Erythroblast (primary cell): ENCODE measurements at regions not wholly inside any gene's neighbourhood (a gene's known extent, or its start where the extent isn't known, plus 50 kb on each side); places are given as distances from the start of the nearest gene placed in this dataset.

Experiments
- GATA1 ChIP-seq: IDR thresholded peaks from 2 replicates; pipeline ENCODE4 v1.6.1; 2011; ENCODE audit warnings: low read depth, mild to moderate bottlenecking, control low read depth, low read length, moderate library complexity
- POLR2A ChIP-seq: IDR thresholded peaks from 2 replicates; pipeline ENCODE4 v1.6.1; 2011; ENCODE audit warnings: mild to moderate bottlenecking, low read length

DNA sequence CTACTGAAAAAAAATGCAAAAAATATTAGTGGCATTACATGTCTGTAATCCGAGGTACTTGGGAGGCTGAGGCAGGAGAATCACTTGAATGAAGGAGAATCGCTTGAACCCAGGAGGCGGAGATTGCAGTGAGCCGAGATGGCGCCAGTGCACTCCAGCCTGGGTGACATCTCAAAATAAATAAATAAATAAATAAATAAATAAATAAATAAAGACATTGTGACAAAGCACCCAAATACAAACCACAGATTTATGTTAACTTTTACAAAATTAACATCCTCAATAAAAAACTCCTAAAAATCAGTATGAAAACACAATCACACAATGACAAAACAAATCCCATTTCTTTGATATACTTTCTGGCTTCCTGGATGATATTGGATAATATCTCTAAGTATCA, 808.3 kb downstream of the REEP3 start:
- no peak for TF ChIP-seq POLR2A
- no peak for TF ChIP-seq GATA1
